ENCODE measurements at regions not wholly inside any gene's neighbourhood (a gene's known extent, or its start where the extent isn't known, plus 50 kb on each side); places are given as distances from the start of the nearest gene placed in this dataset.

- TF ChIP-seq, protein P1, sequence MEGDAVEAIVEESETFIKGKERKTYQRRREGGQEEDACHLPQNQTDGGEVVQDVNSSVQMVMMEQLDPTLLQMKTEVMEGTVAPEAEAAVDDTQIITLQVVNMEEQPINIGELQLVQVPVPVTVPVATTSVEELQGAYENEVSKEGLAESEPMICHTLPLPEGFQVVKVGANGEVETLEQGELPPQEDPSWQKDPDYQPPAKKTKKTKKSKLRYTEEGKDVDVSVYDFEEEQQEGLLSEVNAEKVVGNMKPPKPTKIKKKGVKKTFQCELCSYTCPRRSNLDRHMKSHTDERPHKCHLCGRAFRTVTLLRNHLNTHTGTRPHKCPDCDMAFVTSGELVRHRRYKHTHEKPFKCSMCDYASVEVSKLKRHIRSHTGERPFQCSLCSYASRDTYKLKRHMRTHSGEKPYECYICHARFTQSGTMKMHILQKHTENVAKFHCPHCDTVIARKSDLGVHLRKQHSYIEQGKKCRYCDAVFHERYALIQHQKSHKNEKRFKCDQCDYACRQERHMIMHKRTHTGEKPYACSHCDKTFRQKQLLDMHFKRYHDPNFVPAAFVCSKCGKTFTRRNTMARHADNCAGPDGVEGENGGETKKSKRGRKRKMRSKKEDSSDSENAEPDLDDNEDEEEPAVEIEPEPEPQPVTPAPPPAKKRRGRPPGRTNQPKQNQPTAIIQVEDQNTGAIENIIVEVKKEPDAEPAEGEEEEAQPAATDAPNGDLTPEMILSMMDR (IDR thresholded peaks at IDR 0.05), result peak; percentile 48
- H3K9me3 Mint-ChIP-seq (ENCODE audit: unreplicated experiment), result peaks cover 3% of the 10 kb centered on the region
- no peaks in the 10 kb centered on the region for H3K27me3 Mint-ChIP-seq (ENCODE audit: unreplicated experiment)
- no peak for DNase-seq (ENCODE audit: extremely low spot score, unreplicated experiment)
- H3K27ac Mint-ChIP-seq (ENCODE audit: unreplicated experiment), result peak overlapping the region; percentile 89
- peaks cover 26% of the 10 kb centered on the region for H3K4me1 Mint-ChIP-seq (ENCODE audit: unreplicated experiment)
- no peaks in the 10 kb centered on the region for H3K36me3 Mint-ChIP-seq (ENCODE audit: unreplicated experiment)
- H3K4me3 Mint-ChIP-seq (ENCODE audit: unreplicated experiment), result no peak overlapping the region
These were observed 106.4 kb upstream of the SDK1 start for GRCh38 chr7:3194501-3195141.

DNA sequence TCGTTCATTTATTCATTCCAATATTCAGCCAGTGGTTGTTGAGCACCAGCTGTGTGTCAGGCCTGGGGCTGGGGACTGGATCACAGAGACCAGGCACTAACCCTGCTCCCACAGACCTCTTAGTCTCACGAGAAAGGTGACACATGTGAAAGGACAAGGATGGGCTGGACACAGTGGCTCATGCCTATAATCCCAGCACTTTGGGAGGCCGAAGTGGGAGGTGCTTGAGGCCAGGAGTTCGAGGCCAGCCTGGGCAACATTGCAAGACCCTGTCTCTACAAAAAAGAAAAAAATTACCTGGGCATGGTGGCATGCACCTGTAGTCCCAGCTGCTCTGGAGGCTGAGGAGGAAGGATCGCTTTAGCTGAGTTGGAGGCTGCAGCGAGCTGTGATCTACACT is 105.9 kb upstream of the SDK1 start:
- TF ChIP-seq, protein P1 (IDR thresholded peaks at IDR 0.05), result no peak
- Mint-ChIP-seq H3K36me3 (ENCODE audit: unreplicated experiment) (no peaks in the 10 kb centered on the region), H3K4me1 (ENCODE audit: unreplicated experiment) (peaks cover 26% of the 10 kb centered on the region), H3K9me3 (ENCODE audit: unreplicated experiment) (peaks cover 3% of the 10 kb centered on the region), H3K27me3 (ENCODE audit: unreplicated experiment) (no peaks in the 10 kb centered on the region), H3K4me3 (ENCODE audit: unreplicated experiment) (no peak overlapping the region), H3K27ac (ENCODE audit: unreplicated experiment) (peak overlapping the region; percentile 89)
- no peak for DNase-seq (ENCODE audit: extremely low spot score, unreplicated experiment)

GRCh38 chr7:3196629-3197400 is 104.2 kb upstream of the SDK1 start:
- Mint-ChIP-seq H3K36me3 (ENCODE audit: unreplicated experiment) (no peaks in the 10 kb centered on the region), H3K4me1 (ENCODE audit: unreplicated experiment) (peaks cover 26% of the 10 kb centered on the region)

DNA sequence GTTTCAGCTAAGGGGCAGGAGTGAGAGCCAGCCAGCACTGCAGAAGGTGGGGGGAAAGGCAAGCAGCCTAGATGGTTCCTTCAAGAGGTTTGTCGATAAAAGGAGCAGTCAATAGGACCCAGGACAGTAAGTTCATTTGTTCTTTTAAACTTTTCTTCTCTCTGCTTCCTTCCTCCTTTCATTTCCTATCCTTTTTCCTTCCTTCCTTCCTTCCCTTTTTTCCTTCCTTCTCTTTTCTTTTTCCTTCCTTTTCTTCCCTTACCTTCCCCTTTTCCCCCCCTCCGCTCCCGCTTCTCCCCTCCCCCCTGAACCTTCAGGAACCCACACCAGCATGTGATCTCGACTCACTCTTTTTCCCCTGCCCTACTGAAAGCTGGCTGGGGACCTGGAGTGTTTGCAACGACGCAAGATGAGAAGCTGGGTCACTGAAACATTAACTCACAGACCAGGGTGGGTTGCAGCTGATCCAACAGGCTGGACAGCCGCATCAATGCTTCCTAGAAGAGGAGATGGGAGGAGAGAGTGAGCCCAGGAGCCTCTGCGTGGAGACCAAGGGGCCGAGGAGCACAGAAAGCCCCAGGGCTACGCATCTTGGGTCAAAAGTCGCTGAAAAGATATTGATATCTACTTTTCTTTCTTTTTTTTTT is 103.4 kb upstream of the SDK1 start:
- Mint-ChIP-seq H3K27me3 (ENCODE audit: unreplicated experiment) (no peaks in the 10 kb centered on the region), H3K4me1 (ENCODE audit: unreplicated experiment) (peaks cover 26% of the 10 kb centered on the region), H3K4me3 (ENCODE audit: unreplicated experiment) (no peak overlapping the region), H3K27ac (ENCODE audit: unreplicated experiment) (no peak overlapping the region), H3K9me3 (ENCODE audit: unreplicated experiment) (peaks cover 3% of the 10 kb centered on the region), H3K36me3 (ENCODE audit: unreplicated experiment) (no peaks in the 10 kb centered on the region)
- TF ChIP-seq, protein P1 (IDR thresholded peaks at IDR 0.05), result no peak
- no peak for DNase-seq (ENCODE audit: extremely low spot score, unreplicated experiment)

More at GRCh38 chr7:3196629-3197400, 104.2 kb upstream of the SDK1 start:
- Mint-ChIP-seq H3K27me3 (ENCODE audit: unreplicated experiment) (no peaks in the 10 kb centered on the region), H3K9me3 (ENCODE audit: unreplicated experiment) (peaks cover 3% of the 10 kb centered on the region), H3K27ac (ENCODE audit: unreplicated experiment) (no peak overlapping the region), H3K4me3 (ENCODE audit: unreplicated experiment) (no peak overlapping the region)
- no peak for DNase-seq (ENCODE audit: extremely low spot score, unreplicated experiment)
- TF ChIP-seq, protein P1 (IDR thresholded peaks at IDR 0.05), result no peak

GRCh38 chr7:3198316-3198715 is 102.7 kb upstream of the SDK1 start:
- Mint-ChIP-seq H3K4me3 (ENCODE audit: unreplicated experiment) (no peak overlapping the region), H3K36me3 (ENCODE audit: unreplicated experiment) (no peaks in the 10 kb centered on the region), H3K9me3 (ENCODE audit: unreplicated experiment) (peaks cover 3% of the 10 kb centered on the region), H3K27me3 (ENCODE audit: unreplicated experiment) (no peaks in the 10 kb centered on the region), H3K4me1 (ENCODE audit: unreplicated experiment) (peaks cover 23% of the 10 kb centered on the region), H3K27ac (ENCODE audit: unreplicated experiment) (no peak overlapping the region)
- TF ChIP-seq, protein P1 (IDR thresholded peaks at IDR 0.05), result no peak
- no peak for DNase-seq (ENCODE audit: extremely low spot score, unreplicated experiment)
